Umbilical cord (tissue), 1 donor: ENCODE measurements at regions not wholly inside any gene's neighbourhood (a gene's known extent, or its start where the extent isn't known, plus 50 kb on each side); places are given as distances from the start of the nearest gene placed in this dataset.

ENCODE experiments used
- DNase-seq: peaks from one replicate; pipeline ENCODE4 v3.0.0-alpha.2; 2015; ENCODE audit warnings: low spot score

- DNase-seq = no peak
These were observed 59.7 kb upstream of the ARID2 start for GRCh38 chr12:45669792-45670191.

GRCh38 chr12:45670346-45671065, 59.0 kb upstream of the ARID2 start:
- DNase-seq = no peak

GRCh38 chr12:45671254-45671653, 58.3 kb upstream of the ARID2 start:
- peak; percentile 40 for DNase-seq

GRCh38 chr12:45674181-45674977, 55.1 kb upstream of the ARID2 start:
- peak; percentile 67 for DNase-seq

- DNase-seq = no peak
These were observed 54.0 kb upstream of the ARID2 start for GRCh38 chr12:45675534-45675933.
